Adrenal gland (tissue), 9 donors: ENCODE measurements at regions not wholly inside any gene's neighbourhood (a gene's known extent, or its start where the extent isn't known, plus 50 kb on each side); places are given as distances from the start of the nearest gene placed in this dataset.

ENCODE experiments used
- DNase-seq, 7 donors: peaks; one replicate each; pipeline ENCODE4 v3.0.0-alpha.2; 2019 to 2020
- H3K27ac ChIP-seq, 5 donors: fragments of 200-600 bp; sonication (generic) in 4 of 5; 1 replicate in 3 of 5; 2 replicates in 2 of 5; pipeline versions ENCODE4 v1.5.1 to v1.8.0; 2016 to 2020; ENCODE audit warnings: mild to moderate bottlenecking in 1 of 5
- H3K27me3 ChIP-seq: fragments of 200-600 bp; 2 replicates; pipeline ENCODE4 v1.8.0; 2021
- H3K36me3 ChIP-seq, 2 donors: fragments of 200-600 bp; replicated peaks in 1 of 2; 1 replicate in 1 of 2; 2 replicates in 1 of 2; pipeline versions ENCODE4 v1.5.1 to v1.8.0; 2018 to 2022
- H3K4me1 ChIP-seq, 2 donors: fragments of 200-600 bp; replicated peaks in 1 of 2; 1 replicate in 1 of 2; 2 replicates in 1 of 2; pipeline versions ENCODE4 v1.5.1 to v1.8.0; 2018 to 2021
- H3K4me3 ChIP-seq, 4 donors: fragments of 200-600 bp; sonication (generic) in 3 of 4; one replicate each; pipeline ENCODE4 v1.5.1; 2016 to 2018
- H3K9me3 ChIP-seq, 3 donors: fragments of 200-600 bp; sonication (generic) in 1 of 3; replicated peaks in 1 of 3; 1 replicate in 2 of 3; 2 replicates in 1 of 3; pipeline versions ENCODE4 v1.5.1 to v1.8.0; 2016 to 2021
- POLR2A ChIP-seq, 2 donors: fragments of 450-650 bp; IDR thresholded peaks; one replicate each; pipeline ENCODE4 v1.6.1; 2017; ENCODE audit warnings: antibody characterized with exemption in 2 of 2, mild to moderate bottlenecking in 2 of 2, moderate library complexity in 1 of 2
- WGBS, 4 donors: extraction: QIAGEN DNeasy Blood & Tissue Kit in 2 of 4; methylation state at CpG; one replicate each; pipeline versions ENCODE4 v1.1.5 to v1.1.7; 2013 to 2017; 5-methylcytosine and 5-hydroxymethylcytosine counted together
- intact Hi-C, 2 donors: fragments of 100-400 bp; cut with DNase I; formaldehyde crosslinking; loops; one replicate each; pipeline versions ENCODE4 v1.14.1 to v1.15.0; 2022 to 2023
- TF ChIP-seq, protein P1 (sequence below), 6 experiments: fragments of 450-650 bp in 4 of 6; fragments of 200-600 bp in 2 of 6; sonication (generic) in 1 of 6; IDR thresholded peaks; 1 replicate in 5 of 6; 2 replicates in 1 of 6; pipeline versions ENCODE4 v1.5.1 to v1.8.0; 2016 to 2021; ENCODE audit warnings: antibody characterized with exemption in 6 of 6, mild to moderate bottlenecking in 2 of 6, moderate library complexity in 1 of 6
- donor health status: healthy with polysubstance abuse.
- donor health status: Bipolar disorder and iron deficiency.
- donor health status: DM: yes; HTN: yes; CAD: no.
- donor health status: DM: no; HTN: no; CAD: no.
- donor health status: DM: no; HTN: no; CAD: no.

DNA sequence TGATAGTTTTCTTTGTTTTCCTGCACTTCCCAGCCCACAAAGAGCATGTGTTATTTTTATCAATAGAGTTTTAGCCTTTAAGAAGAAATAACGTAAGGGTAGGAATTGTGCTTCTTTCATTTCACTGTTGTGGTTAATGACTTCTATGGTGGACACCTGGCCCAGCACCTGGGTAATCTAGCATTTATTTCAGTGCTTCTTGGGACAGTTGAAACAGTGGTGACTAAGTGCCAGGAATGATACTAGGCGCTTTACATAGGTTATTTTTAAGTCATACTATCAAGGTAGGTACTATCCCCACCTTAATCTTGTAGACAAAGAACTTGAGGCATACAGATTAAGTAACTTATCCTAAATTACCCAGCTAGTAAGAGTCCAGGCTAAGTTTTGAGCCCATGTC is 243.8 kb downstream of the SOX2 start:
- no peaks in the 10 kb centered on the region for H3K4me1 ChIP-seq
- TF ChIP-seq POLR2A (IDR thresholded peaks at IDR 0.05) = no peak
- TF ChIP-seq, protein P1, sequence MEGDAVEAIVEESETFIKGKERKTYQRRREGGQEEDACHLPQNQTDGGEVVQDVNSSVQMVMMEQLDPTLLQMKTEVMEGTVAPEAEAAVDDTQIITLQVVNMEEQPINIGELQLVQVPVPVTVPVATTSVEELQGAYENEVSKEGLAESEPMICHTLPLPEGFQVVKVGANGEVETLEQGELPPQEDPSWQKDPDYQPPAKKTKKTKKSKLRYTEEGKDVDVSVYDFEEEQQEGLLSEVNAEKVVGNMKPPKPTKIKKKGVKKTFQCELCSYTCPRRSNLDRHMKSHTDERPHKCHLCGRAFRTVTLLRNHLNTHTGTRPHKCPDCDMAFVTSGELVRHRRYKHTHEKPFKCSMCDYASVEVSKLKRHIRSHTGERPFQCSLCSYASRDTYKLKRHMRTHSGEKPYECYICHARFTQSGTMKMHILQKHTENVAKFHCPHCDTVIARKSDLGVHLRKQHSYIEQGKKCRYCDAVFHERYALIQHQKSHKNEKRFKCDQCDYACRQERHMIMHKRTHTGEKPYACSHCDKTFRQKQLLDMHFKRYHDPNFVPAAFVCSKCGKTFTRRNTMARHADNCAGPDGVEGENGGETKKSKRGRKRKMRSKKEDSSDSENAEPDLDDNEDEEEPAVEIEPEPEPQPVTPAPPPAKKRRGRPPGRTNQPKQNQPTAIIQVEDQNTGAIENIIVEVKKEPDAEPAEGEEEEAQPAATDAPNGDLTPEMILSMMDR (IDR thresholded peaks at IDR 0.05) = no peak
- intact Hi-C loops = no loop called here
- no peaks in the 10 kb centered on the region for H3K9me3 ChIP-seq
- H3K36me3 ChIP-seq = no peaks in the 10 kb centered on the region
- H3K27ac ChIP-seq = no peak overlapping the region
- no peak overlapping the region for H3K4me3 ChIP-seq
- 86 to 95% (median 88%) methylated on average over 2 of the region's 2 CpGs for WGBS, 4 donors
- H3K27me3 ChIP-seq = no peaks in the 10 kb centered on the region
- no peak for DNase-seq

DNA sequence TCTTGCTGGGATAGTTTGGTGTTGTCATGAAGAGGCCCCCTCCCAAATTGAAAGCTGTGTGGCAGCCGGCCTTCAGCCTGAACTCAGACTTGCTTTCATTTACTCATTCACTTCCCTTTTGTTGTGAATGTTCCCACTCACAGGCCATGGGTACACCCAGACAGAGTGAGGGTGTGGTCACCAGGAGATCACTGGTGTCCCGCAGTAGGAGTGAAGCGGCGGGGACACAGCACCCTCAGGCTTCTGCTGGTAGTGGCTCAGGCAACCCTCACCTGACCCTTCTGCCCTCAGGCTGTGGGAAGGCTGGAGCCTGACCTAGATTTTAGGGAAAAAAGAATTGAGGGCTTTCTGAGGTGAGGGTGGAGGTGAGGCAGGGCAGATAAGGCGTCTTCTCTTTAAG is 244.4 kb downstream of the SOX2 start:
- no peaks in the 10 kb centered on the region for H3K9me3 ChIP-seq
- H3K27me3 ChIP-seq = no peaks in the 10 kb centered on the region
- H3K27ac ChIP-seq = no peak overlapping the region
- TF ChIP-seq, protein P1 (IDR thresholded peaks at IDR 0.05) = no peak
- TF ChIP-seq POLR2A (IDR thresholded peaks at IDR 0.05) = no peak
- intact Hi-C loops = no loop called here
- H3K4me1 ChIP-seq = no peaks in the 10 kb centered on the region
- WGBS, 4 donors = 87 to 94% (median 92%) methylated on average over 4 to 5 of the region's 5 CpGs
- no peak for DNase-seq
- H3K4me3 ChIP-seq = no peak overlapping the region
- no peaks in the 10 kb centered on the region for H3K36me3 ChIP-seq

- H3K27me3 ChIP-seq = no peaks in the 10 kb centered on the region
- WGBS, 4 donors = 59 to 63% (median 60%) methylated on average over 4 of the region's 4 CpGs
These were observed 254.7 kb downstream of the SOX2 start for GRCh38 chr3:181966393-181966792.

DNA sequence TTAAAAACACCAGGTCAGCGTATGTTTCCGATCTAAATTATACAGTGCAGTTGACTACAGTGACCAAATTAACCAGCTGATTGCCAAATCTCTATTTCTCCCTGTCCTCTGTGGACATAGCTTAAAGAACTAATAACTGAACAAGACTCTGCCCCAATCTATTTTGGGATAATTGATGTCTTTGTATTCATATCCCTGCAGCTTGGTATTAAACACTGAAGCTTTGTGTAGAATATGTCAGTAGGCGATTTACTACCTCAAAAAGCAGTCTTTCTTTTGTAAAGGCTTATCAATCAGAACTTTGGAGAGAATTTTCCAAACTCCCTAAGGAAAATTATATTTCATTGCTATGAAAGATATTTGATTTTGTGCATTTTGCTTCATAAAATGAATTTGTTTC is 258.2 kb downstream of the SOX2 start:
- TF ChIP-seq, protein P1 (IDR thresholded peaks at IDR 0.05) = no peak
- no peak for TF ChIP-seq POLR2A (IDR thresholded peaks at IDR 0.05)
- H3K27me3 ChIP-seq = no peaks in the 10 kb centered on the region
- 79 to 92% (median 87%) methylated on average over 3 of the region's 3 CpGs for WGBS, 4 donors
- no peaks in the 10 kb centered on the region for H3K9me3 ChIP-seq
- H3K4me1 ChIP-seq = no peaks in the 10 kb centered on the region
- H3K4me3 ChIP-seq = no peak overlapping the region
- no peaks in the 10 kb centered on the region for H3K36me3 ChIP-seq
- no peak overlapping the region for H3K27ac ChIP-seq
- DNase-seq = no peak
- intact Hi-C loops = no loop called here

More at GRCh38 chr3:181966393-181966792, 254.7 kb downstream of the SOX2 start:
- no peak overlapping the region for H3K27ac ChIP-seq
- no peaks in the 10 kb centered on the region for H3K9me3 ChIP-seq
- H3K4me1 ChIP-seq = no peaks in the 10 kb centered on the region
- intact Hi-C loops = no loop called here
- DNase-seq = no peak
- H3K36me3 ChIP-seq = no peaks in the 10 kb centered on the region
- no peak overlapping the region for H3K4me3 ChIP-seq
- TF ChIP-seq, protein P1 (IDR thresholded peaks at IDR 0.05) = no peak
- no peak for TF ChIP-seq POLR2A (IDR thresholded peaks at IDR 0.05)
